ENCODE measurements at regions not wholly inside any gene's neighbourhood (a gene's known extent, or its start where the extent isn't known, plus 50 kb on each side); places are given as distances from the start of the nearest gene placed in this dataset.
A peak's percentile ranks its signal among the peaks of the same experiment; 100 is the strongest.

DNA sequence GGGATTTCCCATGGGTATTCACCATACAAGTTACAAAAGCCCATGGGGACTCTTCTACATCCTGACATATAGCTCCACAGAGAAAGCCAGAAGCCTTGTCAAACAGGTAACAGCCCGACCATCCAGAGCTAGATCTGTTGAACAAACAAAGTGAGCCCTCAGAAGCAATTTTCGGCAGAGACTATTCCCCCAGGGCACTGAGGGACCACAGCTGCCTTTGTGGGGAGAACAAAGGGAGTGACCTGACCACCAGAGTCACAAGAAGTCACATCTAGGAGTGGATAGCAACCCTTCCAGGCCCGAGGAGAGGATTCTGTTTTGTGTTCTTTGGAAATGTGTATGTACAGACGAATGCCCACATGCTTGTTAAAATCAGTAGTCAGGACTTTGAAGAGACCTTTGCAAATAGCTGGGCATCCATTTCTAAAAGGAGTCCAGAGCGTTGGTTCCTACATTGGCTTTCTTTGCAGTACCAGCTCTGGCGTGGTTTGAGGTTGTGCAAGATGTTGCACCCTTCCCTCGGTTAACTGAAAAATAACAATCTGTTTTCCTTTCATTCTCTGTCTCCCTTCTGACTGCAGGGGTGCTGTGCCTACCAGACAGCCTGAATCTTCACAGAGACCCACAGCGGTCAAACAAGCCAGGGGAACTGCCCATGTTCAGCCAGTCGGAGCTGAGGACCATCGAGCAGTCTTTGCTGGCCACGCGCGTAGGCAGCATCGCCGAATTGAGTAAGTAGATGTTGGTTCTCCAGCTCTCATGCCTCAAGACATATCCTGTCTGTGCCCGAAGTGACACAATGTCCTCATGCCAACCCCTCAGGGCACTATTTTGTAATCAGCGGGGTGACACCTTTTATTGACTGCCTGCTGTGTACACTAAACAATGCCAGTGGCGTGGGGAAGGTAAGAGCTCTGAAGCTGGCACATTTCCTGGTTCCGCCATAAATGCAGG, 165.4 kb upstream of the PWP1 start:
- Histone ChIP-seq H3K9me2 (replicated peaks; ENCODE audit: low read depth, low read length) (no peaks in the 10 kb centered on the region), H3K9me3 (ENCODE audit: insufficient read depth, low read depth, low read length) (no peaks in the 10 kb centered on the region), H3K27me3 (ENCODE audit: insufficient read depth, low read length, poor library complexity, severe bottlenecking) (no peaks in the 10 kb centered on the region), H3K4me1 (ENCODE audit: insufficient read depth, low read length, poor library complexity, severe bottlenecking) (peaks cover 8% of the 10 kb centered on the region), H3F3A (ENCODE audit: low read depth) (no peaks in the 10 kb centered on the region), H3K4me2 (ENCODE audit: low read depth, low read length, poor library complexity, severe bottlenecking) (no peak overlapping the region), H2AFZ (ENCODE audit: low read length) (no peak overlapping the region), H3K9ac (ENCODE audit: low read depth, low read length, poor library complexity, severe bottlenecking) (no peak overlapping the region), H3K79me2 (ENCODE audit: insufficient read depth, low read length) (no peaks in the 10 kb centered on the region), H3K4me3 (ENCODE audit: low read length, poor library complexity, severe bottlenecking) (no peak overlapping the region), H3K36me3 (ENCODE audit: insufficient read depth, low read length) (no peaks in the 10 kb centered on the region), H4K20me1 (ENCODE audit: insufficient read depth, low read length, poor library complexity, severe bottlenecking) (no peaks in the 10 kb centered on the region)
- TF ChIP-seq, protein P1, sequence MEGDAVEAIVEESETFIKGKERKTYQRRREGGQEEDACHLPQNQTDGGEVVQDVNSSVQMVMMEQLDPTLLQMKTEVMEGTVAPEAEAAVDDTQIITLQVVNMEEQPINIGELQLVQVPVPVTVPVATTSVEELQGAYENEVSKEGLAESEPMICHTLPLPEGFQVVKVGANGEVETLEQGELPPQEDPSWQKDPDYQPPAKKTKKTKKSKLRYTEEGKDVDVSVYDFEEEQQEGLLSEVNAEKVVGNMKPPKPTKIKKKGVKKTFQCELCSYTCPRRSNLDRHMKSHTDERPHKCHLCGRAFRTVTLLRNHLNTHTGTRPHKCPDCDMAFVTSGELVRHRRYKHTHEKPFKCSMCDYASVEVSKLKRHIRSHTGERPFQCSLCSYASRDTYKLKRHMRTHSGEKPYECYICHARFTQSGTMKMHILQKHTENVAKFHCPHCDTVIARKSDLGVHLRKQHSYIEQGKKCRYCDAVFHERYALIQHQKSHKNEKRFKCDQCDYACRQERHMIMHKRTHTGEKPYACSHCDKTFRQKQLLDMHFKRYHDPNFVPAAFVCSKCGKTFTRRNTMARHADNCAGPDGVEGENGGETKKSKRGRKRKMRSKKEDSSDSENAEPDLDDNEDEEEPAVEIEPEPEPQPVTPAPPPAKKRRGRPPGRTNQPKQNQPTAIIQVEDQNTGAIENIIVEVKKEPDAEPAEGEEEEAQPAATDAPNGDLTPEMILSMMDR (conservative IDR thresholded peaks at IDR 0.05; ENCODE audit: low read length), result no peak
- no peak for TF ChIP-seq EZH2phosphoT487 (IDR thresholded peaks at IDR 0.05; ENCODE audit: borderline replicate concordance)

DNA sequence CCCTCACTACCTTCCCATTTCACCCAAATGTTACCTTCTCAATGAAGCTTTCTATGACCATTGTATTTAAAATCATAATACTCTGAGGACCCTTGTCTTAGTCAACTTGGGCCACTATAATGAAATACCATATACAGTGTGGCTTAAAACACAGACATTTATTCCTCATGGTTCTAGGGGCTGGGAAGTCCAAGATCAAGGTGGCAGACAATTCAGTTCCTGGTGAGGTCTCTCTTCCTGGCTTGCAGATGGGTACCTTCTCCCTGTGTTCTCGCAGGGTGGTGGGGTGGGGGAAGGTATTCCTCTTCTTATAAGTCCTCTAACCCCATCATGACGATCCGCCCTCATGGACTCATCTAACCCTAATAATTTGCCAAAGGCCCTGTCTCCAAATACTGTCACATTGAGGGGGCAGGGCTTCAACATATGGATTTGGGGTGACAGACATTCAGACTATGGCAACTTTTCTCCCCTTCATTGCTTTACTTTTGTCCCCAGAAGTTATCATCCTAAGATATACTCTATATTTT, 163.7 kb upstream of the PWP1 start:
- Histone ChIP-seq H3K4me2 (ENCODE audit: low read depth, low read length, poor library complexity, severe bottlenecking) (no peak overlapping the region), H3K9me3 (ENCODE audit: insufficient read depth, low read depth, low read length) (no peaks in the 10 kb centered on the region), H3K9ac (ENCODE audit: low read depth, low read length, poor library complexity, severe bottlenecking) (no peak overlapping the region), H4K20me1 (ENCODE audit: insufficient read depth, low read length, poor library complexity, severe bottlenecking) (no peaks in the 10 kb centered on the region), H3F3A (ENCODE audit: low read depth) (no peaks in the 10 kb centered on the region), H3K27me3 (ENCODE audit: insufficient read depth, low read length, poor library complexity, severe bottlenecking) (no peaks in the 10 kb centered on the region), H2AFZ (ENCODE audit: low read length) (no peak overlapping the region), H3K79me2 (ENCODE audit: insufficient read depth, low read length) (no peaks in the 10 kb centered on the region), H3K4me1 (ENCODE audit: insufficient read depth, low read length, poor library complexity, severe bottlenecking) (no peaks in the 10 kb centered on the region), H3K9me2 (replicated peaks; ENCODE audit: low read depth, low read length) (no peaks in the 10 kb centered on the region), H3K4me3 (ENCODE audit: low read length, poor library complexity, severe bottlenecking) (no peak overlapping the region), H3K36me3 (ENCODE audit: insufficient read depth, low read length) (no peaks in the 10 kb centered on the region)
- TF ChIP-seq, protein P1 (conservative IDR thresholded peaks at IDR 0.05; ENCODE audit: low read length), result no peak

GRCh38 chr12:107522692-107523477, 162.7 kb upstream of the PWP1 start:
- TF ChIP-seq EZH2phosphoT487 (IDR thresholded peaks at IDR 0.05; ENCODE audit: borderline replicate concordance), result no peak
- TF ChIP-seq, protein P1 (conservative IDR thresholded peaks at IDR 0.05; ENCODE audit: low read length), result peak; percentile 60
- Histone ChIP-seq H3K36me3 (ENCODE audit: insufficient read depth, low read length) (no peaks in the 10 kb centered on the region), H3K4me1 (ENCODE audit: insufficient read depth, low read length, poor library complexity, severe bottlenecking) (no peaks in the 10 kb centered on the region), H3K4me2 (ENCODE audit: low read depth, low read length, poor library complexity, severe bottlenecking) (no peak overlapping the region), H3K9me2 (replicated peaks; ENCODE audit: low read depth, low read length) (no peaks in the 10 kb centered on the region), H3K9me3 (ENCODE audit: insufficient read depth, low read depth, low read length) (no peaks in the 10 kb centered on the region), H3F3A (ENCODE audit: low read depth) (no peaks in the 10 kb centered on the region), H3K4me3 (ENCODE audit: low read length, poor library complexity, severe bottlenecking) (no peak overlapping the region), H3K9ac (ENCODE audit: low read depth, low read length, poor library complexity, severe bottlenecking) (no peak overlapping the region), H2AFZ (ENCODE audit: low read length) (no peak overlapping the region), H3K27me3 (ENCODE audit: insufficient read depth, low read length, poor library complexity, severe bottlenecking) (no peaks in the 10 kb centered on the region), H4K20me1 (ENCODE audit: insufficient read depth, low read length, poor library complexity, severe bottlenecking) (no peaks in the 10 kb centered on the region), H3K79me2 (ENCODE audit: insufficient read depth, low read length) (no peaks in the 10 kb centered on the region)
